Heart right ventricle (tissue), 16 donors: ENCODE measurements at regions not wholly inside any gene's neighbourhood (a gene's known extent, or its start where the extent isn't known, plus 50 kb on each side); places are given as distances from the start of the nearest gene placed in this dataset.

ENCODE experiments used
- ATAC-seq, 8 donors: fragments of 200-7000 bp; cut with Tn5 transposase; one replicate each; pipeline ENCODE4 v1.9.1; 2020; ENCODE audit warnings: mild to moderate bottlenecking in 8 of 8, moderate library complexity in 8 of 8, moderate number of reproducible peaks in 1 of 8
- DNase-seq, 2 donors: peaks; one replicate each; pipeline ENCODE4 v3.0.0-alpha.2; 2020
- H3K27ac ChIP-seq, 10 donors: fragments of 200-600 bp; sonication (generic) in 2 of 10; one replicate each; pipeline versions ENCODE4 v1.5.0 to v1.8.0; 2020 to 2022; ENCODE audit warnings: mild to moderate bottlenecking in 3 of 10
- H3K27me3 ChIP-seq, 7 donors: fragments of 200-600 bp; one replicate each; pipeline ENCODE4 v1.8.0; 2021 to 2022; ENCODE audit warnings: mild to moderate bottlenecking in 2 of 7
- H3K36me3 ChIP-seq, 9 donors: fragments of 200-600 bp; sonication (generic) in 1 of 9; one replicate each; pipeline versions ENCODE4 v1.5.0 to v1.8.0; 2020 to 2022; ENCODE audit warnings: mild to moderate bottlenecking in 2 of 9
- H3K4me1 ChIP-seq, 9 donors: fragments of 200-600 bp; sonication (generic) in 1 of 9; one replicate each; pipeline versions ENCODE4 v1.5.0 to v1.8.0; 2020 to 2022; ENCODE audit warnings: mild to moderate bottlenecking in 4 of 9
- H3K4me3 ChIP-seq, 10 donors: fragments of 200-600 bp; sonication (generic) in 2 of 10; one replicate each; pipeline versions ENCODE4 v1.5.0 to v1.8.0; 2020 to 2022; ENCODE audit warnings: mild to moderate bottlenecking in 7 of 10, moderate library complexity in 2 of 10
- H3K9me3 ChIP-seq, 11 donors: fragments of 200-600 bp in 10 of 11; sonication (generic) in 2 of 11; one replicate each; pipeline versions ENCODE4 v1.5.0 to v1.8.0; 2013 to 2022; ENCODE audit warnings: mild to moderate bottlenecking in 2 of 11, control low read depth in 1 of 11, moderate library complexity in 1 of 11
- CTCF ChIP-seq, 9 donors: fragments of 200-600 bp; sonication (generic) in 2 of 9; IDR thresholded peaks; one replicate each; pipeline versions ENCODE4 v1.5.0 to v1.8.0; 2021 to 2022; ENCODE audit warnings: antibody characterized with exemption in 9 of 9, mild to moderate bottlenecking in 5 of 9, moderate library complexity in 1 of 9
- WGBS, 2 donors: extraction: QIAGEN DNeasy Blood & Tissue Kit; methylation state at CpG; one replicate each; pipeline ENCODE4 v1.1.7; 2013; ENCODE audit warnings: inconsistent platforms in 1 of 2; 5-methylcytosine and 5-hydroxymethylcytosine counted together
- intact Hi-C, 10 donors: fragments of 100-400 bp; cut with DNase I; formaldehyde crosslinking; loops; one replicate each; pipeline versions ENCODE4 v1.11.1 to v1.14.2; 2022
- donor health status: Arrhythmogenic right ventricular cardiomyopathy.
- donor health status: ischemic (EF 13 %, LVEDD 7.1; RV severe dilation, severe dysfunction).
- donor health status: healthy with polysubstance abuse.
- donor health status: DM: no; HTN: yes; CAD: no.
- donor health status: DM: no; HTN: no; CAD: no.
- donor health status: ischemic (EF 25% LVEDD 6.9; RV normal size, moderate dysfunction).
- donor health status: ischemic (EF 25% LVEDD 5.7; RV mildly dilated, moderate dysfunction).
- donor health status: healthy.
- donor health status: DM: yes; HTN: yes; CAD: no.
- donor health status: Ischemic cardiomyopathy.
- donor health status: ischemic (EF 35%, LVEDD 5.7; RV mildly dilated, moderate dysfunction).
- donor health status: nonischemic (EF 11% LVEDD 7.7; RV severe dilation, severe dysfunction).
- donor health status: DM: yes; HTN: yes; CAD: no.
- donor health status: PGD.
- donor health status: ischemic (EF 29% LVEDD 5.4; RV normal size, mild dysfunction).
- donor health status: nonischemic (EF 23%, LVEDD 6.1; RV moderate dilation, normal function).

- H3K9me3 ChIP-seq, result peaks cover 0 to 9% (median 0%) of the 10 kb centered on the region in 11 donors
- intact Hi-C loops, result no loop called here
- peaks cover 0 to 11% (median 0%) of the 10 kb centered on the region in 9 donors for H3K4me1 ChIP-seq
- no peak overlapping the region for H3K4me3 ChIP-seq
- TF ChIP-seq CTCF (IDR thresholded peaks at IDR 0.05), result no peak
- H3K27me3 ChIP-seq, result peaks cover 0 to 10% (median 0%) of the 10 kb centered on the region in 7 donors
- H3K36me3 ChIP-seq, result no peaks in the 10 kb centered on the region
- H3K27ac ChIP-seq, result no peak overlapping the region
- WGBS, 2 donors, result 96% methylated on average over 2 of the region's 2 CpGs
- DNase-seq (no peak), ATAC-seq (no peak)
These were observed 58.2 kb downstream of the MYEOV start for GRCh38 chr11:69352166-69352565.

- H3K9me3 ChIP-seq, result peaks cover 0 to 9% (median 0%) of the 10 kb centered on the region in 11 donors
- no peak overlapping the region for H3K27ac ChIP-seq
- no peak overlapping the region for H3K4me3 ChIP-seq
- intact Hi-C loops, result no loop called here
- TF ChIP-seq CTCF (IDR thresholded peaks at IDR 0.05), result no peak
- H3K27me3 ChIP-seq, result peaks cover 0 to 10% (median 0%) of the 10 kb centered on the region in 7 donors
- 43 to 48% methylated on average over 2 of the region's 2 CpGs for WGBS, 2 donors
- no peak for DNase-seq
- H3K36me3 ChIP-seq, result no peaks in the 10 kb centered on the region
- peak in 1 of 8 donors; percentile 41 for ATAC-seq
- peaks cover 0 to 11% (median 0%) of the 10 kb centered on the region in 9 donors for H3K4me1 ChIP-seq
These were observed 58.9 kb downstream of the MYEOV start for GRCh38 chr11:69352715-69353319.

GRCh38 chr11:69353696-69354544, 60.0 kb downstream of the MYEOV start:
- 92 to 93% methylated on average over 20 of the region's 20 CpGs for WGBS, 2 donors
- intact Hi-C loops, result no loop called here
- no peak for TF ChIP-seq CTCF (IDR thresholded peaks at IDR 0.05)
- peaks cover 0 to under 1% (median 0%) of the 10 kb centered on the region in 11 donors for H3K9me3 ChIP-seq
- H3K36me3 ChIP-seq, result no peaks in the 10 kb centered on the region
- peaks cover 0 to 11% (median 0%) of the 10 kb centered on the region in 9 donors for H3K4me1 ChIP-seq
- peaks cover 0 to 10% (median 0%) of the 10 kb centered on the region in 7 donors for H3K27me3 ChIP-seq
- ATAC-seq, result no peak
- DNase-seq, result no peak
- H3K27ac ChIP-seq, result no peak overlapping the region
- H3K4me3 ChIP-seq, result no peak overlapping the region

- Histone ChIP-seq H3K9me3 (peaks cover 0 to 6% (median under 1%) of the 10 kb centered on the region in 11 donors), H3K36me3 (no peaks in the 10 kb centered on the region), H3K27ac (no peak overlapping the region), H3K27me3 (peaks cover 0 to 10% (median 0%) of the 10 kb centered on the region in 7 donors), H3K4me3 (no peak overlapping the region), H3K4me1 (peaks cover 0 to 11% (median 0%) of the 10 kb centered on the region in 9 donors)
- WGBS, 2 donors, result 77 to 99% methylated on average over 2 of the region's 2 CpGs
- DNase-seq (no peak), ATAC-seq (no peak)
- intact Hi-C loops, result no loop called here
- TF ChIP-seq CTCF (IDR thresholded peaks at IDR 0.05), result no peak
These were observed 60.6 kb downstream of the MYEOV start for GRCh38 chr11:69354545-69354897.
